Testis (tissue), 2 donors: ENCODE measurements at regions not wholly inside any gene's neighbourhood (a gene's known extent, or its start where the extent isn't known, plus 50 kb on each side); places are given as distances from the start of the nearest gene placed in this dataset.

ENCODE experiments used
- CTCF ChIP-seq, 3 experiments: fragments of 450-650 bp in 2 of 3; fragments of 200-600 bp in 1 of 3; sonication (generic) in 1 of 3; IDR thresholded peaks; one replicate each; pipeline ENCODE4 v1.5.1; 2016 to 2019; ENCODE audit warnings: antibody characterized with exemption in 3 of 3, mild to moderate bottlenecking in 2 of 3, moderate library complexity in 1 of 3
- POLR2A ChIP-seq: fragments of 450-650 bp; IDR thresholded peaks from one replicate; pipeline ENCODE4 v1.6.1; 2017; ENCODE audit warnings: antibody characterized with exemption, mild to moderate bottlenecking, moderate library complexity

- no peak for TF ChIP-seq CTCF (IDR thresholded peaks at IDR 0.05)
- TF ChIP-seq POLR2A: no peak
These were observed 96.4 kb upstream of the MED14 start for GRCh38 chrX:40831750-40832149.
